ENCODE measurements at regions not wholly inside any gene's neighbourhood (a gene's known extent, or its start where the extent isn't known, plus 50 kb on each side); places are given as distances from the start of the nearest gene placed in this dataset.
"Not testable (repeated sequence)": the region's sequence is repeated elsewhere in the genome, so short reads cannot be mapped to it uniquely, and the experiment has no call there.

- Histone ChIP-seq H3K9ac (ENCODE audit: low read length) (no peak overlapping the region), H3K27ac (ENCODE audit: low read depth, low read length) (no peak overlapping the region), H3K79me2 (ENCODE audit: insufficient read depth, low read length) (no peaks in the 10 kb centered on the region), H3K4me2 (ENCODE audit: low read length) (no peak overlapping the region), H3K4me1 (ENCODE audit: control insufficient read depth in 1 of 2, insufficient read depth in 2 of 2, low read length in 2 of 2) (no peaks in the 10 kb centered on the region), H3K9me3 (ENCODE audit: control insufficient read depth in 1 of 2, insufficient read depth in 1 of 2, low read depth in 1 of 2, low read length in 2 of 2) (no peaks in the 10 kb centered on the region), H3K36me3 (ENCODE audit: control insufficient read depth in 1 of 2, insufficient read depth in 2 of 2, low read length in 2 of 2) (no peaks in the 10 kb centered on the region), H2AFZ (ENCODE audit: low read depth, low read length, poor library complexity, severe bottlenecking) (no peak overlapping the region), H3K9me2 (ENCODE audit: insufficient read depth) (no peaks in the 10 kb centered on the region), H3K27me3 (ENCODE audit: insufficient read depth, low read length) (no peaks in the 10 kb centered on the region), H3K4me3 (replicated peaks in 1 of 2; ENCODE audit: low read depth in 1 of 2, low read length in 2 of 2) (no peak overlapping the region), H4K20me1 (ENCODE audit: insufficient read depth) (no peaks in the 10 kb centered on the region)
- ATAC-seq: no peak
- intact Hi-C loops (cut with micrococcal nuclease): no loop called here
- POLR2A ChIA-PET: no interaction called here
- TF ChIP-seq ZFX (IDR thresholded peaks at IDR 0.05): no peak
- TF ChIP-seq POLR2A (IDR thresholded peaks at IDR 0.05; ENCODE audit: borderline replicate concordance, extremely low read depth, insufficient read depth, insufficient read length): no peak
- TF ChIP-seq EZH2 (IDR thresholded peaks at IDR 0.05): no peak
- no peak for TF ChIP-seq ELF1 (IDR thresholded peaks at IDR 0.05; ENCODE audit: borderline replicate concordance, low read depth)
- no peak for TF ChIP-seq ZNF274 (IDR thresholded peaks at IDR 0.05; ENCODE audit: low read depth, low read length)
- no peak for TF ChIP-seq EZH2phosphoT487 (IDR thresholded peaks at IDR 0.05; ENCODE audit: borderline replicate concordance)
- TF ChIP-seq, protein P1, sequence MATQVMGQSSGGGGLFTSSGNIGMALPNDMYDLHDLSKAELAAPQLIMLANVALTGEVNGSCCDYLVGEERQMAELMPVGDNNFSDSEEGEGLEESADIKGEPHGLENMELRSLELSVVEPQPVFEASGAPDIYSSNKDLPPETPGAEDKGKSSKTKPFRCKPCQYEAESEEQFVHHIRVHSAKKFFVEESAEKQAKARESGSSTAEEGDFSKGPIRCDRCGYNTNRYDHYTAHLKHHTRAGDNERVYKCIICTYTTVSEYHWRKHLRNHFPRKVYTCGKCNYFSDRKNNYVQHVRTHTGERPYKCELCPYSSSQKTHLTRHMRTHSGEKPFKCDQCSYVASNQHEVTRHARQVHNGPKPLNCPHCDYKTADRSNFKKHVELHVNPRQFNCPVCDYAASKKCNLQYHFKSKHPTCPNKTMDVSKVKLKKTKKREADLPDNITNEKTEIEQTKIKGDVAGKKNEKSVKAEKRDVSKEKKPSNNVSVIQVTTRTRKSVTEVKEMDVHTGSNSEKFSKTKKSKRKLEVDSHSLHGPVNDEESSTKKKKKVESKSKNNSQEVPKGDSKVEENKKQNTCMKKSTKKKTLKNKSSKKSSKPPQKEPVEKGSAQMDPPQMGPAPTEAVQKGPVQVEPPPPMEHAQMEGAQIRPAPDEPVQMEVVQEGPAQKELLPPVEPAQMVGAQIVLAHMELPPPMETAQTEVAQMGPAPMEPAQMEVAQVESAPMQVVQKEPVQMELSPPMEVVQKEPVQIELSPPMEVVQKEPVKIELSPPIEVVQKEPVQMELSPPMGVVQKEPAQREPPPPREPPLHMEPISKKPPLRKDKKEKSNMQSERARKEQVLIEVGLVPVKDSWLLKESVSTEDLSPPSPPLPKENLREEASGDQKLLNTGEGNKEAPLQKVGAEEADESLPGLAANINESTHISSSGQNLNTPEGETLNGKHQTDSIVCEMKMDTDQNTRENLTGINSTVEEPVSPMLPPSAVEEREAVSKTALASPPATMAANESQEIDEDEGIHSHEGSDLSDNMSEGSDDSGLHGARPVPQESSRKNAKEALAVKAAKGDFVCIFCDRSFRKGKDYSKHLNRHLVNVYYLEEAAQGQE (IDR thresholded peaks at IDR 0.05; ENCODE audit: low read depth): no peak
- TF ChIP-seq, protein P2, sequence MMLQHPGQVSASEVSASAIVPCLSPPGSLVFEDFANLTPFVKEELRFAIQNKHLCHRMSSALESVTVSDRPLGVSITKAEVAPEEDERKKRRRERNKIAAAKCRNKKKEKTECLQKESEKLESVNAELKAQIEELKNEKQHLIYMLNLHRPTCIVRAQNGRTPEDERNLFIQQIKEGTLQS (IDR thresholded peaks at IDR 0.05): no peak
- TF ChIP-seq FOSL1 (IDR thresholded peaks at IDR 0.05; ENCODE audit: low read depth): no peak
- TF ChIP-seq, protein P3, sequence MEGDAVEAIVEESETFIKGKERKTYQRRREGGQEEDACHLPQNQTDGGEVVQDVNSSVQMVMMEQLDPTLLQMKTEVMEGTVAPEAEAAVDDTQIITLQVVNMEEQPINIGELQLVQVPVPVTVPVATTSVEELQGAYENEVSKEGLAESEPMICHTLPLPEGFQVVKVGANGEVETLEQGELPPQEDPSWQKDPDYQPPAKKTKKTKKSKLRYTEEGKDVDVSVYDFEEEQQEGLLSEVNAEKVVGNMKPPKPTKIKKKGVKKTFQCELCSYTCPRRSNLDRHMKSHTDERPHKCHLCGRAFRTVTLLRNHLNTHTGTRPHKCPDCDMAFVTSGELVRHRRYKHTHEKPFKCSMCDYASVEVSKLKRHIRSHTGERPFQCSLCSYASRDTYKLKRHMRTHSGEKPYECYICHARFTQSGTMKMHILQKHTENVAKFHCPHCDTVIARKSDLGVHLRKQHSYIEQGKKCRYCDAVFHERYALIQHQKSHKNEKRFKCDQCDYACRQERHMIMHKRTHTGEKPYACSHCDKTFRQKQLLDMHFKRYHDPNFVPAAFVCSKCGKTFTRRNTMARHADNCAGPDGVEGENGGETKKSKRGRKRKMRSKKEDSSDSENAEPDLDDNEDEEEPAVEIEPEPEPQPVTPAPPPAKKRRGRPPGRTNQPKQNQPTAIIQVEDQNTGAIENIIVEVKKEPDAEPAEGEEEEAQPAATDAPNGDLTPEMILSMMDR (IDR thresholded peaks at IDR 0.05 in 2 of 3, conservative IDR thresholded peaks at IDR 0.05 in 1 of 3; ENCODE audit: borderline replicate concordance in 1 of 3, insufficient read depth in 1 of 3, low read depth in 2 of 3, low read length in 2 of 3): no peak
- no peak for TF ChIP-seq YY1 (IDR thresholded peaks at IDR 0.05; ENCODE audit: extremely low read depth, insufficient replicate concordance, low read depth, low read length)
- TF ChIP-seq CBX3 (IDR thresholded peaks at IDR 0.05; ENCODE audit: low read depth): no peak
- TF ChIP-seq SRF (IDR thresholded peaks at IDR 0.05; ENCODE audit: low read depth): no peak
- no peak for TF ChIP-seq JUND (IDR thresholded peaks at IDR 0.05)
- no peak for TF ChIP-seq SP1 (IDR thresholded peaks at IDR 0.05; ENCODE audit: low read depth)
- no peak for TF ChIP-seq POLR2AphosphoS5 (IDR thresholded peaks at IDR 0.05; ENCODE audit: low read depth, low read length)
- CTCF ChIA-PET: no interaction called here
- no peak for DNase-seq (ENCODE audit: low read depth, low spot score)
- RAD21 ChIA-PET (ENCODE audit: low non-redundant PET in 1 of 2, low total read pairs in 2 of 2, uncharacterized antibody in 2 of 2, unreplicated experiment in 2 of 2): no interaction called here
- no TSS peak for BruUV-seq (replicated peaks)
Observed at GRCh38 chr11:106568632-106569031, 449.6 kb downstream of the GUCY1A2 start.

DNA sequence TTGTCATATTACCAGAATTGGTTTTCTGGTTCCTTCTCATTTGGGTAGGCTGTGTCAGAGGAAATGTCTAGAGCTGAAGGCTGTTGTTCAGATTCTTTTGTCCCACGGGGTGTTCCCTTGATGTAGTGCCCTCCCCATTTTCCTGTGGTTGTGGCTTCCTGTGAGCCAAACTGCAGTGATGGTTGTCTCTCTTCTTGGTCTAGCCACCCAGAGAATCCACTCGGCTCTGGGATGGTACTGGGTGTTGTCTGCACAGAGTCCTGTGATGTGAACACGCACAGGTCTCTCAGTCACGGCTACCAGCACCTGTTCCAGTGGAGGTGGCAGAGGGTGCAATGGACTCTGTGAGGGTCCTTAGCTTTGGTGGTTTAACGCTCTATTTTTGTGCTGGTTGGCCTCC lies 440.9 kb downstream of the GUCY1A2 start:
- H3K9ac ChIP-seq (ENCODE audit: low read length); intact Hi-C loops (cut with micrococcal nuclease); BruUV-seq (replicated peaks); CTCF ChIA-PET; H3K36me3 ChIP-seq (ENCODE audit: control insufficient read depth in 1 of 2, insufficient read depth in 2 of 2, low read length in 2 of 2); DNase-seq (ENCODE audit: low read depth, low spot score); H4K20me1 ChIP-seq (ENCODE audit: insufficient read depth); H2AFZ ChIP-seq (ENCODE audit: low read depth, low read length, poor library complexity, severe bottlenecking); ATAC-seq; H3K79me2 ChIP-seq (ENCODE audit: insufficient read depth, low read length); H3K4me2 ChIP-seq (ENCODE audit: low read length); H3K4me1 ChIP-seq (ENCODE audit: control insufficient read depth in 1 of 2, insufficient read depth in 2 of 2, low read length in 2 of 2); H3K9me3 ChIP-seq (ENCODE audit: control insufficient read depth in 1 of 2, insufficient read depth in 1 of 2, low read depth in 1 of 2, low read length in 2 of 2); H3K27ac ChIP-seq (ENCODE audit: low read depth, low read length); H3K27me3 ChIP-seq (ENCODE audit: insufficient read depth, low read length); H3K4me3 ChIP-seq (replicated peaks in 1 of 2; ENCODE audit: low read depth in 1 of 2, low read length in 2 of 2); RAD21 ChIA-PET (ENCODE audit: low non-redundant PET in 1 of 2, low total read pairs in 2 of 2, uncharacterized antibody in 2 of 2, unreplicated experiment in 2 of 2); H3K9me2 ChIP-seq (ENCODE audit: insufficient read depth); POLR2A ChIA-PET: not testable (repeated sequence)
